OCI-LY1 (cell line): ENCODE measurements at regions not wholly inside any gene's neighbourhood (a gene's known extent, or its start where the extent isn't known, plus 50 kb on each side); places are given as distances from the start of the nearest gene placed in this dataset.

Experiments
- CTCF ChIP-seq: fragments of 200-600 bp; sonication (generic), shearing (Covaris generic); IDR thresholded peaks from 2 replicates; pipeline ENCODE4 v1.5.1; 2017; ENCODE audit warnings: mild to moderate bottlenecking, antibody characterized with exemption, low read length, moderate library complexity, mixed read lengths
- EZH2 ChIP-seq: fragments of 200-600 bp; sonication (generic), shearing (Covaris generic); IDR thresholded peaks from 2 replicates; pipeline ENCODE4 v1.8.0; 2017; ENCODE audit warnings: borderline replicate concordance, mixed run types, mild to moderate bottlenecking, antibody characterized with exemption, low read length, moderate library complexity, mixed read lengths

- TF ChIP-seq EZH2 (no peak), CTCF (no peak)
These were observed 190.5 kb downstream of the CCNG2 start for GRCh38 chr4:77347351-77347966.
